Smooth muscle cell of the brain vasculature (primary cell): ENCODE measurements at regions not wholly inside any gene's neighbourhood (a gene's known extent, or its start where the extent isn't known, plus 50 kb on each side); places are given as distances from the start of the nearest gene placed in this dataset.

ENCODE experiments used
- DNase-seq: peaks from one replicate; pipeline ENCODE4 v3.0.0-alpha.2; 2012; ENCODE audit warnings: low read depth, low spot score

DNA sequence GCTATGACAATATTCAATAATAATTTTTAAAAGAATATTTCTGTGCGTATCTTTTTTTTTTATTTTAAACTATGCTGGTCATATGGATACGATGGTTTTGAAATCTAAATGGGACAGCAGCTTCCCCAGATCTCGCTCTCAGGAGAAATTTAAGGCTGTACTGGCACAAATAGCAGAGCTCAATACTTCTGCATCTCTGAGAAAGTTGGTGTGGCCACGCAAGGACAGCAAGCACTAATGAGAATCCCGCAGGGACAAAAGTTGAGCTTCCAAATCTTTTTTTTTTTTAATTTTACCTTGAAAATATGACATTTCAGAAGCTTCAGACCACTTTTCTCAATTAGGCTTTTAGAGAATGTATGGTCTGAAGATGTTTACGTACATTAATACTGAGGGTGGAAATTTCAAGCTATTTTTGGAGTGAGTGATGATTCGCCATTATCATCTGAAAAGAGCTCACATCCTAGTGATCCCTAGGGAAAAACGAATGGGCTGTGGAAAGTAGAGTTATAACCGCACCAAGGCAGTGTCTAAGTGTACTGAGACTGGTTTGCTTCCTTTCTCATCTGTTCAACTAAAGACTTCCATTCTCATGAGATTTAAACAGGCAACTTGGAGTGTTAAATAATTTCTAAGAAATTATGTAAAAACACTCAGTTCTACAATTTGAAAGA lies 840.0 kb downstream of the C6orf118 start:
- DNase-seq = no peak

- DNase-seq = no peak
Measured at GRCh38 chr6:164455835-164456234, 853.6 kb downstream of the C6orf118 start.

DNA sequence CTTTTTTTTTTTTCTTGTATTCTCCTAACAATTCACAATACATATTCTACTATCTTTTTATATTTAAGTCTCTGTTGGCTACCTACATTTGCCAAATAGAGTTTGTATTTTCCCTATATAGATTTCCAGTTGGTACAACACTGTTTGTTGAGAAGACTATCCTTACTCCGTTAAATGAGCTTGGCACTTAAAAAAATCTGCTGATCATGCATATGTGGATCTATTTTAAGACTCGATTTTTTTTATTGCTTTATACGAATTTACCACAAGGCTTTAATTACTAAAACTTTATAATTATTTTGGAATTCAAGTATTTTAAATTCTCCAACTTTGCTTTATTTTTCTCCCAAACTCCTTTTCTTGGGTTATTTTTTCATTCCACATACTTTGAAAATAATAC lies 855.6 kb downstream of the C6orf118 start:
- no peak for DNase-seq

DNA sequence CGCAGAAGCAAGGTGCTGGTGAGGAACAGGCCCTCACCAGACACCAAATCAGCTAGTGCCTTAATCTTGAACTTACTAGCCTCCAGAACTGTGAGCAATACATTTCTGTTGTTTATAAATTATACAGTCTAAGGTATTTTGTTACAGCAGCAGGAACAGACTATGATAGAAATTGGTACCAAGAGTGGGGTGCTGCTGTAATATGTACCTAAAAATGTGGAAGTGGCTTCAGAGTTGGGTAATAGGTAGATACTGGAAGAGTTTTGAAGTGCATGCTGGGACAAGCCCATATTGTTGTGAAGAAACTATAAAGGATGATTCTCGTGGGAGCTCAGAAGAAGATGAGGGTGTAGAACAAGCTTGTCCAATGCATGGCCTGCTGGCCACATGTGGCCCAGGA lies 866.8 kb downstream of the C6orf118 start:
- DNase-seq = no peak

DNA sequence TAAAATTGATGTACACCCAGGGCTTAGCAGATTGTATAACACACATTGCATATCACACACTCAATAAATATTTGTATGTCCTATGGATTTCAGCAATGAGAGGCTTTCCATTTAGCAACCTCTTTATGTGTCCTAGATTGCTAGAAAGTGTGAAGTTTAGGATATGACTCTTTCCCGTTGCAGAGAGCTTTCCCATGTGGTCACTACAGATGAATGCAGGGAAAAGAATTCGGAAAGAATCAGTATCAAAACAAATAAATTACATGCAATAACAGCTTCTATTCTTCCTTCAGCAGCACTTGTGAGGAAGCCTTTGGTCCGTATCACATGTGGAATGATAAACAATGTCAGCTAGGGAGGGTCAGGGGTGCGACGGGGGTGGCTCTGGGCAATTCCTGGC lies 870.1 kb downstream of the C6orf118 start:
- DNase-seq = no peak

DNA sequence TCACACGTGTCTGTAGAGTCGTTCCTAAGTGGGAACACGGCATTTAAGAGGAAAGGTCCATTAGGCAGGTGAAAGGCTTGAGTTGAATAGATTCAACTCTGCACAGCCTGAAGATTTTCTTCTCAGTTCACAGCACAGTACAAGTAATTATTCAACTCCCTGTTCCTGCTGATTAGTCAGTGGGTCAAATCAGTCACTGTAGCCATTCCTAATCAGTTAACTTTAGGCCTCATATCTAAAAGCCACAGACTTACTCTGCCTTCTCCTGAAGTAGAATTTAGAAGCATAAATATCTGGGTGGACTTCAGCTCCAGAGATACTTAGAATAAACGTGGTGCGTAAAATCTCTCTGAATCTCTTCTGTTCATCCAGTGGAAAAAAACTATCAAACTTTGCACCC lies 872.4 kb downstream of the C6orf118 start:
- DNase-seq = no peak

- no peak for DNase-seq
Measured at GRCh38 chr6:164427728-164428402, 881.5 kb downstream of the C6orf118 start.

- no peak for DNase-seq
Measured at GRCh38 chr6:164424489-164424888, 884.9 kb downstream of the C6orf118 start.

DNA sequence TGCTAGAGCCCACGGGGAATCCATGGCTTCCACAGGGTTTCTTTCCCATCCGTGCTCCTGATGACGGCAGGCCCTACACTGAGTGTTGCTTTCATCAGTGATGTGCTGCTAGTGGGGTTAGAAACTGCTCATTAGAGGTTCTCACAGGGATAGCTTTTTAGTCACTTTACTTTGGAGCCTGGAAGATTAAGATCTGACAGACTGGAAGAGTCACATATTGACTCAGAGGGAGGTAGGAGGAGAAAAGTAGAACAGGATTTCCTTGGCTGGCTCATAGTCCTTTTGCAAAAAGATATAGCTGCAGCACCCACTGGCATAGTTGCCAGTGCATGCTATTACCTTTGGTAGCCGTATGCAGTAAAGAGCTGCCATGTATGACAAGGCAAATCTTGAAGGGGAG lies 890.3 kb downstream of the C6orf118 start:
- DNase-seq = no peak

DNA sequence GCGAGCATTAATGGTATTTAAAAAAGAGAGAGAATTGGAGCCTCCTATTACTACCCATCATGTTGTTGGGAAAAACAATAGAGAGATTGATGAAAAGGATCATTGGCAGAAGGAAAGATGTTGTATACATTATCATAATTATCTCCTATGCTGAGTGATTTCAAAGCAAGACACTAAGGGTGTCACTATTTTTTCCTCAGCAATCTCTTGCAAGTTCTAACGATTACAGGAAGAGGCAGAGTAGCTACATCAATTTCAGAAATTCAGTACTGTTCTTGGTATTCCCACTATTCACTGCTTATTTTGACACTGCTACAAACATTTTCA lies 891.2 kb downstream of the C6orf118 start:
- DNase-seq = no peak

GRCh38 chr6:164417537-164418261 lies 891.7 kb downstream of the C6orf118 start:
- DNase-seq = no peak

- no peak for DNase-seq
Measured at GRCh38 chr6:164415832-164416563, 893.4 kb downstream of the C6orf118 start.

GRCh38 chr6:164414695-164415094 lies 894.7 kb downstream of the C6orf118 start:
- DNase-seq = no peak

GRCh38 chr6:164412566-164412965 lies 896.8 kb downstream of the C6orf118 start:
- no peak for DNase-seq

DNA sequence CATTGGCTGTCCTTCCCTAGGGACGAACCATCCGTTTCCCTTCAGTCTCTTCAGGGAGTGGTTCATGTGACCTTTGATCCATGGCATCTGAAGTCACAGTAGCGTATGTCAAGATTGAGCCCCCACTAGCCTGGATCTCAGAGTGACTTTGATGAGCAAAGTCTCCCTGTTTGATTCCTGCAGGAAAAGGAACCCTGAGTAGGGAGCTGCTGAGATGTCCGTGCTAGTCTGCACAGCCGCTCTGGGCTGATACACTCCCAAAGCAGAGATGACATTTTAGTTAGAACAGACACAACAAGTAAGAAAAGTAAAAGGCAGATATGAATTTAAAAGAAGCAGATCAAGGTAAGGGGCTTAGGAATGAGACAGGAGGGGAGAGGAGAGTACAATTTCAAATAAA lies 899.4 kb downstream of the C6orf118 start:
- no peak for DNase-seq

- DNase-seq = no peak
Measured at GRCh38 chr6:164409309-164410009, 899.9 kb downstream of the C6orf118 start.

- no peak for DNase-seq
Measured at GRCh38 chr6:164408868-164409267, 900.5 kb downstream of the C6orf118 start.

DNA sequence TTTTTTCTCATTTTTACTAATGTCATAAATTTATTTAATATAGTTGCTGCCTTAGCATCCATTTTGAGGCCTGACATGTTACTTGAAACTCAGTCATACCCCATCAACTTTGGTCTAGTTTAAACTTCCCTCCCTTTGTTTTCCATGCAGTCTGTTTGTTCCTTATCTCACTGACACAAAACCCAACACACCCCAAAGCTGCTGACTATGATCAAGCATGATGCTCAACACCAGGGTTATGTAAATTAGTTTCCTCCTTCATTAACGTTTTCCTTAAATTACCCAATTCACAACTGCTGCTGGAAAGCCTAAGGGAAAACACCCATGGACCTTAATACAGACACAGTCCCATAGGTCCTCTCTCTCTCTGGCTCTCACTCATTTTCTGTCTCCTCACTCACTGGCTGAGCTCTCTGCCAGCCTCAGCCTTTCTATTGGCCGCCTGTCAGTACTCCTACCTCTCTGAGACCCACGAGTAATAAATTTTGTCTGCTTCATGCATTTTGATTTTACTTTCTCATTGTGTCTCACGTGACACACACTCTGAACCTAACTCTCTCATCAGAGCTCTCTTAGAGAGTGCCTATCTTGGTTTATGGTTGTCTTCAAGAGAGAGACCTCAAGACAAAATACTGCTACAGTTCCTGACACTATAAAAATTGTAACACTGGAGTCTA lies 904.5 kb downstream of the C6orf118 start:
- DNase-seq = no peak

- DNase-seq = no peak
Measured at GRCh38 chr6:164401871-164402270, 907.5 kb downstream of the C6orf118 start.

DNA sequence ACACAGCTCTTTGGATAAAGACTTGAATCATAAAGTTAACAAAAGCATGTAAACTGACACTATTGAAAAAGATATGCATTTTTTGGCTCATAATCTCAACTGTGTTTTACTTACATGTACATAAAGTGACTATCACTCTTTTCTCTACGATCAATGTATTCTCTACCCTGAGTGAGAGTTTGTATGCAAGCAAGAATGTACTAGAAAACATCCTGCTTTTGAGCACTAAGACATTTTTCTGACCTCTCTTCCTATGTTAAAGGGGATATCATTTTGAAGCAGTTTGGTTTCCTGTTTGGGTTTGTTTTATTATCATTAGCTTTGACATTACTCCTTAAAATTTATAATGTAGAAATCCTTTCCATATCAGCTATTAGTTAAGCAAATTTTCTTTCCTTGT lies 910.8 kb downstream of the C6orf118 start:
- DNase-seq = no peak
